GM19452 (cell line): ENCODE measurements at regions not wholly inside any gene's neighbourhood (a gene's known extent, or its start where the extent isn't known, plus 50 kb on each side); places are given as distances from the start of the nearest gene placed in this dataset.

Source experiments
- ATAC-seq: cut with Tn5 transposase; IDR thresholded peaks from one replicate; pipeline ENCODE4 v1.9.1; 2021; ENCODE audit not compliant: unreplicated experiment

DNA sequence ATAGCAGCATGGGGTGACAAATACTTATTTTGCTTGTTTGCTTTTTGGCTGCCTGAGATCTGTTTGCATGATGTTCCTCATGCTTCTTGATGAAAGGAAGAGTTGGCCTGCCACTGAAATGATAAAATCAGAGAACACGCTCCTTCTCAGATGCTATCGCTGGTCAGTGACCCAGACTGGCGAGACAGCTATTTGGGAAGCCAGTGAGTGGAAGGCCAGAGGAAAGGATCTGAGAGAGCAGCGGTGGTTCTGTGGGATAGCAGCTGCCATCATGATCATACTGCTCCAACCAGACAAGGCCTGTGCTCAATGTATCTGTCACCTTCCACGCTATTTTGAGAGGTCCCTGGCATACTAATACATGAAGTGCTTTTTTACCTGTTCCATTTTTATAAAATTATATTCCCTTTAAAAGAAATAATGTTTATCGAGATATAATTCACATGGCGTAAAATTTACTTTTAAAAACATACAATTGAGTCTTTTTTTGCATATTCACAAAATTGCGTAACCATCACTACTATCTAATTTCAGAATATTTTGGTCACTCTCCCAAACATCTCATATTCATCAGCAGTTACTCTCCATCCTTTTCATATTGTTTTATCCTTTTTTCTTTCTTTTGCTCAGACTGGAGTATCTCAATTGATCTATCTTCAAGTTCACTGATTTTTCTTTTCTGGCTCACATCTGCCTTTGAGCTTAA is 695.1 kb downstream of the TNS3 start:
- ATAC-seq, result no peak

DNA sequence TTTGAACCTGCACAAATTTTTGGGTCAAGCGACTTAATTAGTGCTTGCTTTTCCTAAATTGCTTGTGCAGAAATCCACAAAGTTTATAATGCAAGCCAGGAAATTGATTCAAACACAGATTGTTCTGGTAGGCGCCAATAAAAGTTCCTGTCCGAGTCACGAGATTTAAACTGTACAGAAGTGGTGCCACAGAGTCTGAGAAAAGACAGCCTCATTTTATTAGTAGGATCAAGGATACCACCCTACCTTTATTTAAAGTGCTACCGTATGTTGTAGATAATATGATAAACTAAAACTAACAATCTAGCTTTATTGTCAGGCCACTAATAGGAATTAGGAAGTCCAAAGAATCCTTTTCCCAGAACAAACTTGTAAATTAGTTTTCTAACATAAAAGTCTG is 696.7 kb downstream of the TNS3 start:
- no peak for ATAC-seq

DNA sequence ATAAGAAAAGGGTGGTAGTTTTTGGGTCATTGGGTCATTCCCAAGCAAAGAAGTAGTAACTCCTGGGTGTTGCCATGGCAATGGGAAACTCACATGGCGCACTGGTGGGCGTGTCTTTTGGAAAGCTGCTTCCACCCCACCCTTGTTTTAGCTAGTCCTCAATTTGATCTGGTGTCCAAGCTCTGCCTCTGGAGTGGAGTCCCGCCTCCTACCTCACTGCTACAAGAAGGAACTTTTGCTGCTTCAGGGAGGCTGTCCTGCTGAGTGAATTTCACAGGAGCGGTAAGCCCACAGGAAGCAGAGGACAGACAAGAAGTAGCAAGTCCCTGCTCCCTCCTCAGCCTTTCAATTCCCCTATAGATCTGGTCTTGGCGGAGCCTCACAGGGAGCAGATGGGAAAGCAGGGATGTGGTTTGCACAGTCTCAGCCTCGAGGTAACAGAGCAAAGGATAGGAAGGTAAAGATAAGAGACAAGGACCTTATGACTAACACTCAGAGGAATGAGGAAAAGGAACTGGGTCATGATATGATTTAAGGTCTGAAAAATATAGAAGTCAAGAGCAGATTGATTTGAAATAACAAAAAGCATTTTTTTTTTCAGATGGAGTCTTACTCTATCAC is 700.3 kb downstream of the TNS3 start:
- ATAC-seq, result no peak

DNA sequence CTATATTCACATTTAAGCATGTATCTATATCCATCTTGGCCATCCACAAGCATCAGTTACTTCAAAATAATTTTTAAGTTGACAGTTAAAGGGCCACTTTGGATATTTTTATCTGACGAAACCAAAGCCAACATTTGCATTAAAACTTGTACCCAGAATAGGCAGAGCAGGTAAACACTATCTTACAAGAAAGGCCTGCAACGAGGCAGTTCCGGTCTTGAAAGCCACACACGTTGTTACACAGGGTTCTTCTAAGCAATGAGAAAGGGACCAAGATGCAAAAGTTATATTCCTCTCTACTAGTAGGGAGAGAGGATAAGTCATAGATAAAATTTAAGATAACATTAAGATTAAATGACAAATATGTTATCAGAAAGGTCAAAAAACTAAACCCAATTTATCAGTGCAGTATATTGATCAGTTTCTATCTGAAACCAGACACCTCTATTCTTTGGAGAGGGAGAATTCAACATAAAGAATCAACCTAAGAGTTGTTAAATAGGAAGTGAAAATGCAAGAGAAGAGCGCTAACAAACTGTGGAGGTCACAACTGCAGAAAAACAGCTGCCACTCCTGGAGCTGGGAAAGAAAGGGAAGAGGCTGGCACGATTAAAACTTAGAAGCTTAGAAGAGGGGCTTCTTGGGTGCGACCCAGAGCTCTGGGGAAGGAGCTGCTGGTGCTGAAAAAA is 701.3 kb downstream of the TNS3 start:
- ATAC-seq, result no peak

DNA sequence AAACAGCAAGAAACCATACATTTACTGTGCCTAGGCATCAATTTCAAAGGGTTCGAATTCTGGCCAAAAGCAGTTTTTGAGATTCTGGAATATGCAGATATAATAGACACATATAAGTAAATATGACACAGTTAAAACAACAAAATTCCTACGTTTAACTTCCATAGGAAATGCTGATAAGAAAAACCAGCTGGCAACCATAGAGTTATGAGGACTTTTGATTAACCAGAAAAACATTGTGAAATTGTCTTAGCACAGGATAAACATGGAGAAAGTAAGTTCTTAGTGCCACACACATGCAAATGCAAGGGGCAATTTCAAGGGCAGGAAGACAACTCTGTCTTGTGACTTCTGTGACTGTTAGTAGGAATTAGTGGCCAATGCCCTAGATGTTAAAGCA is 702.1 kb downstream of the TNS3 start:
- no peak for ATAC-seq

DNA sequence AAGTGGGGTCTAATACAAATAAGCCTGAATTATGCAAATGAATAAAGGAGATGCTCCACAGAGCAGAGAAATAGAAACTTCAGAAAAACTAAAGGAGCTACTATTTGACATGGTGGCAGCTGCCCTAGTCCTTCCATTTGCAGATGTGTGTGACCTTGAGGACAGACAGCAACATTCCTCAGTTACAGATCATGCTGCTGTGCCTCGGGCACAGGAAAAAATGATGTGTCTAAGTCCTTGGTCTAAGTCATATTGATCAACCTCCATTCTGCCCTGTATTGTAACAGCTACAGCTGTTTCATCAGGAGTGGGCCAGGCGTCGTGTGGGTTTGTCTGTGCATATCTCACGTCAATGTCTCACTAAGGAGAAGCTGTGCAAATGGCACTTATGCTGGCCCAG is 710.4 kb downstream of the TNS3 start:
- no peak for ATAC-seq

DNA sequence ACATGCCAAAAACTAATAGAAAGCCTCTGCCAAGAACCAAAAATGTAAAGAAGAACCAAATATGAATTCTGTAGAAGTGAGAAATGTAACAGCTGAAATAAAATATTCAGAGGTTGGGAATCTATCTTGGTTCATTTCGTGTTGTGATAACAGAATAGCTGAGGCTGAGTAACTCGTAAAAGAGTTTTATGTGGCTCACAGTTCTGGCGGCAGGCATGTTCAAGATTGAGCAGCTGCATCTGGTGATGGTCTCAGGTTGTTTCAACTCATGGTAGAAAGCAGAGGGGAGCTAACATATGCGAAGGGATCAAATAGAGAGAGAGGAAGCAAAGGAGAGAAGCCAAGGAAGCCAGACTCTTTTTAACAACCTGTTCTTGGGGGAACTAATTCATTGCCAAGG is 717.2 kb downstream of the TNS3 start:
- ATAC-seq, result no peak

DNA sequence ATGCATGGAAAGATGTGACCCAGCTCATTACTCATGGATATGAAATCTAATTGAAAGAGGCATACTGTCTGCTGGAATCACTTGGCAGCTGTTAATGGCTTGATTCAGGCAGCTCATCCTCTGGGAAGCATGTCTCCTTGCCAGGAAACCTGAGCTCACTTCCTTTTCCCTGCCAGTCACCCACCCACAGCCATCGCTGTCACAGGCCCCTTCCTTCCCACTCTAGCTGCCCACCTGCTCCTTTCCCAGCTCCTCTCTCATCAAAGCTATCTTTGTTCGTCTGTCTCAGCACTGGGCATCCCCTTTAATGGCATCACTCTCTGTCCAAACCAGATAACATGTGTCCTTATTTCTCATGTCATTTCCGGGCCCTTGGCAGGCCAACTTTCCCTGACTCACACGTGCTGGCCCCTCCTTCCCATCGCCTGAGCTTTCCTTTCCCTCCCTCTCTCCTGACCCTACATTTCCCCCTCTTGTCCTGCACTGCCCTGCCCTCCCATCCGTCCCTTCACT is 721.9 kb downstream of the TNS3 start:
- ATAC-seq, result no peak

DNA sequence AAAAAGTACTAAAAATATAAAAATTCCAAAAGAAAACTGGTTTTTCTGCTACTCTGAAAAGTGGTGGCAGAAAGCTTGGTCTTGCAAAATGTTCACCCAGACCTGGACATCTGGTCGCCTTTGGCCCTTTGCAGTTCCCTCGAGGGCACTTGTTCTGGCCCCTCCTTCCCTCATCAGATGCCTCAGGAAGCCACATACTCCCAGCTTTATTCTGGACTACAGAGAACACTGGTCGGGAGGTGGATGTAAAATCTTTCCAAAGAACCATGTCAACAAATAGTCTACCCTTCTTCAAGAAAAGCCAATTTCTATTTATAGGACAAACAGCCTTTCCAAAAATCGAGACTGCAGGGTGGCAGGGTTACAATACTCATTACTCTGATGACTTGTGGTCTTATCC is 726.1 kb downstream of the TNS3 start:
- no peak for ATAC-seq

DNA sequence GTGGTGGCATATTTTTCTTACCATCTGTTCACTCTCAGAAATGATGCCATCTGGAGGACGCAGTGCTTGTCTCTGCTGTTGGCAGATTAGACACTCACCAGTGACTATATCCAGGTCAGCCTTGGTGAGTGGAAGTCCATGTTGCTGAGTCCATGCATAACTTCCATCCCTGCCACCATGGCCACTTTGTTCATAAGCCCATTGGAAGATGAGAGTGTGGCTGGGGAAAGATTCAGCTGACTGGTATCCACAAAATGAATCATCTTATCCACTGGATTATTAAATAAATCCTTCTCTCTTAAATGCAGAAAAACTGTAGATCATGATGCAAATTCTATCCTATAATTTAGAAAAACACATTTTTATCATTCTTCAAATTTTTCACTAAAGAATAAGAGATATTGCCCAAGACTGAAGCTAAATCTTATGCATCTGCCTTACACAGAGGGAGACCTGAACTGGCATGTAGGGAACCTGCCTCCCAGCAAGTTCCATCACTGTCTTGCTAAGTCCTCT is 726.9 kb downstream of the TNS3 start:
- ATAC-seq, result no peak

DNA sequence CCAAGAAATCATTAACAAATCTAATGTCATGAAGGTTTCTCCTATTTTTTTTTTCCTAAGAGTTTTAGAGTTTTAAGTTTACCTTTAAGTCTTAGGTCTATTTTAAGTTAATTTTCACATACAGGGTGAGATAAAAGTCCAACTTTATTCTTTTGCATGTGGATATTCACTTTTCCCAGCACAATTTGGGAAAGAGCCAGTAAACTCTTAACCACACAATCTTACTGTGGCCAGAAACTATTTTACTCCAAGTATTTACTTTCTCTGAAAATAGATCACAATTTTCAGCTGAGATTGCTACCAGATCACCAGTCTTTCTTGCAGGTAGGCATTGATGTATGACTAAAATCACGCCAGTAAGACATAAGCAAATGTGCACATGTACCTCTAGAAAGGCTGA is 728.5 kb downstream of the TNS3 start:
- ATAC-seq, result no peak

DNA sequence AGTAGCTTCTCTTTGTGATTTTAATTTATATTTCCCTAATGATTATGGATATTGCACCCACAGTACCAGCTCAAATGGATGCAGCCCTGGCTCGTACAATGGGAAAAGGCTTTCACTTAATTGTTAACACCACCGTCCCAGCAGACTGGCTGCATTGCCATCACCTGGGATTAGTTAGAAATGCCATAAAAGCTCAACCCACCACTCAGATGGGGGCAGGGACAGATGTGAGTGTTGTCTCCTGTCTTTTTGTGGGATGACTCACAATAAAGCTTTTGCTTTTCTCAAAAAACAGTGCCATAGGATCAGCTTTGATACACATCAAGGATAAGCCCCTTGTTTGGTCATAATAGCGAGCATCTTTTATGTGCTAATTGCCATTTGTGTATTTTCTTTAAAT is 729.1 kb downstream of the TNS3 start:
- no peak for ATAC-seq

DNA sequence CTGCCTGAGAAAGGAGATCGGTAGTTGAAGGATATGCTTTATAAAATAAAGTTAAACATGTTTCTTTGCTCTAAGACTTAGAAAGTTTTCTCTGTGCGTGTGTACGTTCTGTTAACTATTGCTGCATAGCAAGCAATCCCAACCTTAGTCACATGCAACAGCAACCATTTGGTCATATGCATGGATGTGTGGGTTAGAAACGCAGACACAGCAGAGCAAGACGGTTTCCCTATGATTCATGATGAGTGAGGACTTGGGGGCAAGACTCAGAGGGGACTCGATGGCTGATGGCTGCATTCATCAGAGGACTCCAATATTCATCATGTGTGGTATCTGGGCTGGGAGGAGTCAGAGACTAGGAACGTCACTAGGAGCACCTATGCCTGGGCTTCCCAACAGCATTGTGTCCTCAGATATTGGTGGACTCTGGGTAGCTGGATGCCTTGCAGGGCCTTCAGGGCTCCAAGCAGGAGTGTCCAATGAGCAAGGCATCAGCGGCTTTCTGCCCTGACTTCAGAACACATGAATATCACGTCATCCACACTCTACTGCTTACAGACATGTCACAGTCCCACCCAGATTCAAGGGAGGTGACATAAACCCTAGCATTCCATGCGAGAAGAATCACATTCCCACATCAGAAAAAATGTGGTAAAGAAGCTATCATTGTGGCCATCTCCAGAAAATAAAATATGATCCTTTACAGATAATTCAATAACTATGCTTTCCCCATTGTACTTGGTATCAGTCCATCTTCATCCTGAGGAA is 731.2 kb downstream of the TNS3 start:
- no peak for ATAC-seq

DNA sequence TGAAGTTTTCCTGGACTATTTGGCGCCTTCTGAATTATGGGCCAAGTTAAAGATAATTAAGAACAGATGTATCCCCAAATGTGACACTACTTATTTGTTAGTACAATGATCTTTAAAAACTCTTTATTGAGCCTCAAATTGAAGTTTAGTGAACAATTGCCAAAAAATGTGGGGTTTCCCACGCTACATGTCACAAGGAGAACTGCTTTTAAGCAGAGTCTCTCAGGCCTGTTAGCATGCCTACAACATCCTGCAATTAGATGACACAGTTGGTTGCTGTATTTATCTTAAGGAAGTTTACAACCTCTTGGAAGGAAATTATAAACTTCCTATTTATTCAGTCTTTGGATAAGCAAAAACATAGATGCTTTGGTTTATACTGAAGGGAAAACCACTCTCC is 733.0 kb downstream of the TNS3 start:
- ATAC-seq, result no peak

DNA sequence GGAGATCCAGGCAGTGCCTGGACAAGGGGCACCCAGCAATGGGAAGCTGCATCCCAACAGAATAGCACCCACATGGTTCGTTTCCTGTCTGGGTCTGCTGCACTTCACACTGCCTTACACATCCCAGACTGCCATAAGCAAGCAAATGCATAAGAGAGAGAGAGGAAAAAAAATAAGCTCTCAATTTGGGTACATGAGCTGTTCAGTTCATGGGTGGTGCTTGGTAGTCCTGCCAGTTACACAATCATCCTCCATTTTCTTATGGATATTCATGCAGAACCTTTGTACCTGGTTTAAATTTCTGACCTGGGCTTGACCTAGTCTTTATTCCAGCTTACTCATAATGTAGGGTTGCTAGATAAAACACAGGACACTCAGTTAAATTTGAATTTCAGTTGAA is 733.6 kb downstream of the TNS3 start:
- no peak for ATAC-seq

DNA sequence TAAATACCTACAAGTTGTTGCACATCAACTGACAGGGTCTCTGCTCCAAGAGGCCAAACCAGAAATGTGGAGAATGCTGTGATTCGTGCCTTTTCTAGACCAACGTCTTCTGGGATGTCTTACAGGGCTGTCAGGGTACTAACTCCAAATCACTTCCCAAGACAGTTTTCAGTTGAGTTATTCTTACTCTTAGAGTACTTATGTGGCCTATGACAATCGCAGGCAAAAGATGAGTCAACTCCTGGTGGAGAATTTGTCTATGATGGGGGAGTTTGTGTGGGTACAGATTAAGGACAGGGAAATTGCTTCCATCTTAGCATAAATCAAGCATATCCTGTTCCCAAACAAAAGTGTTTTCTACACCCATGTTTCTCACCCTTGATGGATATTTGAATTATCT is 734.8 kb downstream of the TNS3 start:
- ATAC-seq, result no peak

DNA sequence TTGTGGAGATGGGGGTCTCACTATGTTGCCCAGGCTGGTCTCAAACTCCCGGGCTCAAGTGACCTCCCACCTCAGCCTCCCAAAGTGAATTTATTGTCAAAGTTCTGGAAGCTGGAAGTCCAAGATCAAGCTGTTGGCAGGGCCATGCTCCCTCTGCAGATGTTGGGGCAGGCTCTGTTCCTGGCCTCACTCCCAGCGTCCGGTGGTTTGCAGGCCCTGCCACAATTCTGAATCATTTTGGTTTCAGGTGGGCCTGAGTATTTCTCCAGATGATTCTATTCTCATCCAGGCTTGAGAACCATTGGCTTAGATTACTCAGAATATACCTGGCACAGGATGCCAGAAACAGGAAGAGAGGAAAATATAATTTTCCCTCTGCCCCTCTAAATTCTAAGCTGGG is 737.4 kb downstream of the TNS3 start:
- no peak for ATAC-seq

DNA sequence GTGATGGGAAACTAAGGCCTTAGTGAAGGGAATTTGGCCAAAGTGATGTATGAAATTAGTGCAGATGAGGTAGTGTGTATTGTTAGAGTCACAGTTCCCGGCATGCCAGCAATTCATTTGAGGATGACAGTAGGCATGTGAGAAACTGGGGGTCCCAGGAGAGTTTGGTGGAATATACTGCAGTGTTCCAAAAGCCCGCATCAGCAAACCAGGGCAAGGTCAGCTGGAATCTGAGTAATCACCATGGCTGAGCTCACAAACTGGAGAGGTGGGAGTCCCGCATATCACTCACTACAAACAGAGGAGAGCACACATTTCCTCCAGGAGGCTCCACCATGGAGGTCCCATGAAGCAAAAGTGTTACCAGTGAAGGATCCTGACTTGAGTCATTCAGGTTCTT is 740.7 kb downstream of the TNS3 start:
- no peak for ATAC-seq

DNA sequence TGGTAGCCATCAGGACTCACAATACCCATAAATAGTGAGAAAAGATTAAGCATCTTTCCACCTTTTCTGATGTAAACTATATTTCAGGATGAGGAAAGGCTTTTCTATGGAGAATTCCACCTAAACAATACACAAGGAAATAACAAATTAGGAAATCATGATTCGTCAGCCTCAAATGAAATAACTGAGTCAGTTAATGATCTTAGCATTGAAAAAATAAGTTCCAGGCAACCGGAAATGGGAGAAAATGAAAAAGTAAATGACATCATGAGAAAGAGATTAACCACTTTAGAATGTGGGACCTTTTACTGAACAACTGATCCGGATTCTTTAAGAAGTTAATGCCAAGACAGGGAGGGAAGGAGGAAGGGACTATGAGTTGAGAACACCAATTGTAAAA is 742.3 kb downstream of the TNS3 start:
- ATAC-seq, result no peak

DNA sequence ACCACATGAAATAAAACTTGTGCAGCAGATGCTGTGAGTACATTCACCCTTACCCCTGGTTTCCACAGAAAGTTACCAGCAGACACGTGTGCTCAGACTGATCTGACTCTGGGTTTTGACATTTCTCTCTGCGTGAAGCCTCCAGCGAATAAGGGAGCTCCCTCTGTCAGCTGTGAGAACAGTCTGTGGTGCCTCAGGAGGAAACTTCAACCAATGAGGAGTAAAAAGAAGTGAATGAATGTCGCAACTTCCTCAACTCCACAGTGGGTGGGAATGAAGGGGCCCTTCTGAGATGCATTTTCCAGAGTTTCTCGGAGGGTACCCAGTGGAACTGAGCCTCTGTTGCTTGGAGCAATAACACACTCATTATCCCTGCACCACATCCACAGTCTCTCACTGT is 743.4 kb downstream of the TNS3 start:
- ATAC-seq, result no peak

DNA sequence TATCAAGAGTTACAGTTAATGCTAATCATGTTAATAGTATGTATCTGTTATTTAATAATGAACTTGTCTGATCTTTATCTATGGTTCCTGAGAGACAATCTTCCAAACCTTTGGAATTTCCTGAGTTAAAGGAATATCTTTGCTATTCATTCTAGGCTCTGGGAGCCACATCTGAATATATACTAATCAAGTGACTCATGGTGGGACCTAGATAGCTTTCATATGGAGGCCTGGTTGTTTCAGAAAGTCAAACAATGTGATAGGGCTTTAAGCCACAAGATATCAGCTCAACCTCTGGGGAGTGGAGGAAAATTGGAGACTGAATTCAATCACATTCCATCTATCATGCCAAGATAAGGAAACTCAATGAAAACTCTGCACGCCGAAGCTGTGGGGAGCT is 746.4 kb downstream of the TNS3 start:
- ATAC-seq, result no peak
